Fibroblast of skin of right biceps (primary cell): ENCODE measurements at regions not wholly inside any gene's neighbourhood (a gene's known extent, or its start where the extent isn't known, plus 50 kb on each side); places are given as distances from the start of the nearest gene placed in this dataset.
"Not testable (repeated sequence)": the region's sequence is repeated elsewhere in the genome, so short reads cannot be mapped to it uniquely, and the experiment has no call there.

Source experiments
- DNase-seq: peaks from one replicate; pipeline ENCODE4 v3.0.0-alpha.2; 2013

GRCh38 chr3:75840160-75840559, 54.8 kb upstream of the ZNF717 start:
- DNase-seq, result peak; percentile 25

- DNase-seq, result not testable (repeated sequence)
Measured at GRCh38 chr3:75850301-75851008, 65.1 kb upstream of the ZNF717 start.

- DNase-seq, result no peak
Measured at GRCh38 chr3:75863130-75863529, 77.8 kb upstream of the ZNF717 start.

- no peak for DNase-seq
Measured at GRCh38 chr3:75863878-75864277, 78.5 kb upstream of the ZNF717 start.

GRCh38 chr3:75883719-75884118, 98.4 kb upstream of the ZNF717 start:
- DNase-seq, result not testable (repeated sequence)

- DNase-seq, result no peak
Measured at GRCh38 chr3:75886971-75887526, 101.7 kb upstream of the ZNF717 start.

GRCh38 chr3:75894234-75894633, 108.9 kb upstream of the ZNF717 start:
- no peak for DNase-seq

- no peak for DNase-seq
Measured at GRCh38 chr3:75896265-75896664, 110.9 kb upstream of the ZNF717 start.

- not testable (repeated sequence) for DNase-seq
Measured at GRCh38 chr3:75901446-75901845, 116.1 kb upstream of the ZNF717 start.

GRCh38 chr3:75906555-75907112, 121.3 kb upstream of the ZNF717 start:
- peak; percentile 21 for DNase-seq

- no peak for DNase-seq
Measured at GRCh38 chr3:75913800-75914350, 128.5 kb upstream of the ZNF717 start.

GRCh38 chr3:75914741-75915140, 129.4 kb upstream of the ZNF717 start:
- not testable (repeated sequence) for DNase-seq

GRCh38 chr3:75938921-75939320, 153.6 kb upstream of the ZNF717 start:
- DNase-seq, result no peak

GRCh38 chr3:75951941-75952340, 166.6 kb upstream of the ZNF717 start:
- DNase-seq, result no peak

- not testable (repeated sequence) for DNase-seq
Measured at GRCh38 chr3:75960031-75960430, 174.7 kb upstream of the ZNF717 start.

- DNase-seq, result not testable (repeated sequence)
Measured at GRCh38 chr3:75962054-75962453, 176.7 kb upstream of the ZNF717 start.

- no peak for DNase-seq
Measured at GRCh38 chr3:75967071-75967470, 181.7 kb upstream of the ZNF717 start.

- DNase-seq, result no peak
Measured at GRCh38 chr3:75978686-75979085, 193.3 kb upstream of the ZNF717 start.

GRCh38 chr3:75981401-75981800, 196.1 kb upstream of the ZNF717 start:
- DNase-seq, result no peak

GRCh38 chr3:75982151-75982550, 196.8 kb upstream of the ZNF717 start:
- DNase-seq, result no peak

GRCh38 chr3:75983111-75983510, 197.8 kb upstream of the ZNF717 start:
- DNase-seq, result no peak

- no peak for DNase-seq
Measured at GRCh38 chr3:75983609-75984290, 198.4 kb upstream of the ZNF717 start.

- no peak for DNase-seq
Measured at GRCh38 chr3:75985432-75985831, 200.1 kb upstream of the ZNF717 start.

GRCh38 chr3:76010252-76010651, 224.9 kb upstream of the ZNF717 start:
- no peak for DNase-seq
